SK-N-MC (cell line): ENCODE measurements at regions not wholly inside any gene's neighbourhood (a gene's known extent, or its start where the extent isn't known, plus 50 kb on each side); places are given as distances from the start of the nearest gene placed in this dataset.

ENCODE experiments used
- DNase-seq: peaks from one replicate; pipeline ENCODE4 v3.0.0-alpha.2; 2011; ENCODE audit warnings: low read depth, low spot score
- H3K27ac ChIP-seq: fragments of 200-600 bp; sonication (generic); 2 replicates; pipeline ENCODE4 v1.5.1; 2016; ENCODE audit warnings: mixed run types
- H3K36me3 ChIP-seq: fragments of 200-600 bp; sonication (generic); 2 replicates; pipeline ENCODE4 v1.6.1; 2017; ENCODE audit warnings: antibody characterized with exemption, low read length, mixed read lengths; ENCODE audit not compliant: insufficient read depth
- H3K4me3 ChIP-seq: fragments of 200-600 bp; sonication (generic); 2 replicates; pipeline ENCODE4 v1.5.1; 2016
- H3K9ac ChIP-seq: fragments of 200-600 bp; sonication (generic); 2 replicates; pipeline ENCODE4 v1.8.0; 2017; ENCODE audit warnings: mixed run types, mixed read lengths; ENCODE audit not compliant: insufficient read length
- H3K9me3 ChIP-seq: fragments of 200-600 bp; sonication (generic); 2 replicates; pipeline ENCODE4 v1.6.1; 2017; ENCODE audit warnings: low read depth, mild to moderate bottlenecking, antibody characterized with exemption, low read length, moderate library complexity, mixed read lengths
- EZH2 ChIP-seq: fragments of 200-600 bp; sonication (generic); IDR thresholded peaks from one replicate; pipeline ENCODE4 v1.6.1; 2017; ENCODE audit warnings: antibody characterized with exemption
- FOXP2 ChIP-seq: optimal IDR thresholded peaks from 2 replicates; pipeline ENCODE3; 2011; ENCODE audit warnings: mild to moderate bottlenecking, moderate library complexity; ENCODE audit not compliant: insufficient read depth; ENCODE audit errors: extremely low read length, control extremely low read depth
- POLR2AphosphoS5 ChIP-seq: IDR thresholded peaks from 2 replicates; pipeline ENCODE4 v1.6.1; 2012; ENCODE audit warnings: mild to moderate bottlenecking, low read depth, low read length, borderline replicate concordance

DNA sequence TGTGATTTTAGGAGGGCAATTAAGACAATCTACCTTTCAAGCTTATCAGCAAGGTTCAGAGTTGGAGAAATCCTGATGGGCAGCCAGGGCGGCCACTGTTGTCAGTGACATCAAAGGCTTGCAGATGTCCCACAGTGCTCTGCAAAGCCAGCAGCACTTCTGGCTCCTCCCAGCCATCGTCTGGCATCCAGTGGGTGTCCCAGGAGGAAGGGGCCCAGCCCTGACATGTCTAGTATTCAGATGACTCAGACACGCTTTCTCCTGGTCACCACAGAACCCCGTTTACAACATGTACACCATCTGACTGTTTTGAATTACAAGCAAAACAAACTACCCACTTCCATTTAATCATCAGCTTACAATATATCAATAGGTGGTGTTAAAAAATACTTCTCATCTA lies 61.4 kb downstream of the CYRIA start:
- peaks cover 10% of the 10 kb centered on the region; the same call in 1 of the 2 replicates for H3K36me3 ChIP-seq

GRCh38 chr2:16591370-16591933 lies 74.2 kb downstream of the CYRIA start:
- no peak for TF ChIP-seq FOXP2
- no peak for TF ChIP-seq POLR2AphosphoS5
- TF ChIP-seq EZH2 = no peak
- Histone ChIP-seq H3K9me3 (no peaks in the 10 kb centered on the region), H3K9ac (no peak overlapping the region), H3K36me3 (peaks cover 9% of the 10 kb centered on the region), H3K27ac (no peak overlapping the region), H3K4me3 (no peak overlapping the region)
- no peak for DNase-seq

More for the DNA sequence above, 61.4 kb downstream of the CYRIA start:
- TF ChIP-seq EZH2 (no peak), POLR2AphosphoS5 (no peak), FOXP2 (no peak)
- DNase-seq = no peak
- Histone ChIP-seq H3K27ac (no peak overlapping the region), H3K9ac (no peak overlapping the region), H3K4me3 (no peak overlapping the region), H3K9me3 (no peaks in the 10 kb centered on the region)

DNA sequence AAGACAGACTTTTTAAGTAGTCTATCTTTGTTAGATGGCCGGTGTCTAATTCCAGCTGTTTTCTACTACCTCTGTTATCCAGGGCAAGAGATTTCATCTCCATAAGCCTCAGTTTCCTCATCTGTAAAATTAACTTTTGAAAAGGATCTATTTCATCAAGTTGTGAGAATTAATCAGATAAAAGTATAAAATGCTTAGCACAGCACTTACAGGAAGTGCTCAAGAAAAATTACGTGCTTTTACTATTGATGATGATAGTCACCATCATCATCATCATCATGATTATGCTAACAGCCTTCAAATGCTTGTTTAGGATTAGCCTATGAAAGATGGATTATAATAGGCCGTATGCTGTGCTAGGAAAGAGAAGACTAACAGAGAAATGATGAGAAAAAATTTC lies 76.2 kb downstream of the CYRIA start:
- DNase-seq = no peak
- TF ChIP-seq POLR2AphosphoS5 (no peak), EZH2 (no peak)
- Histone ChIP-seq H3K9me3 (no peaks in the 10 kb centered on the region), H3K36me3 (peaks cover 9% of the 10 kb centered on the region), H3K9ac (no peak overlapping the region), H3K27ac (no peak overlapping the region), H3K4me3 (no peak overlapping the region)

GRCh38 chr2:16588565-16588964 lies 77.1 kb downstream of the CYRIA start:
- Histone ChIP-seq H3K36me3 (peaks cover 9% of the 10 kb centered on the region), H3K27ac (no peak overlapping the region), H3K9me3 (no peaks in the 10 kb centered on the region), H3K9ac (no peak overlapping the region), H3K4me3 (no peak overlapping the region)
- TF ChIP-seq FOXP2 = no peak
- TF ChIP-seq EZH2 = no peak
- TF ChIP-seq POLR2AphosphoS5 = no peak
- DNase-seq = no peak

- Histone ChIP-seq H3K36me3 (peaks cover 15% of the 10 kb centered on the region), H3K4me3 (no peak overlapping the region), H3K9me3 (no peaks in the 10 kb centered on the region), H3K9ac (no peak overlapping the region), H3K27ac (no peak overlapping the region)
- no peak for DNase-seq
- TF ChIP-seq POLR2AphosphoS5 (no peak), FOXP2 (no peak), EZH2 (no peak)
Measured at GRCh38 chr2:16587601-16588000, 78.0 kb downstream of the CYRIA start.

- H3K9ac ChIP-seq = no peak overlapping the region
- H3K4me3 ChIP-seq = no peak overlapping the region
- H3K9me3 ChIP-seq = no peaks in the 10 kb centered on the region
- H3K36me3 ChIP-seq = peaks cover 15% of the 10 kb centered on the region
- H3K27ac ChIP-seq = no peak overlapping the region
- no peak for TF ChIP-seq FOXP2
- no peak for TF ChIP-seq EZH2
- TF ChIP-seq POLR2AphosphoS5 = no peak
- no peak for DNase-seq
Measured at GRCh38 chr2:16584824-16585540, 80.7 kb downstream of the CYRIA start.

- DNase-seq = no peak
- Histone ChIP-seq H3K4me3 (no peak overlapping the region), H3K36me3 (peaks cover 15% of the 10 kb centered on the region), H3K9me3 (no peaks in the 10 kb centered on the region), H3K9ac (no peak overlapping the region), H3K27ac (no peak overlapping the region)
- TF ChIP-seq FOXP2 (no peak), POLR2AphosphoS5 (no peak), EZH2 (no peak)
Measured at GRCh38 chr2:16584084-16584483, 81.5 kb downstream of the CYRIA start.

GRCh38 chr2:16581241-16581640 lies 84.4 kb downstream of the CYRIA start:
- H3K36me3 ChIP-seq = peaks cover 12% of the 10 kb centered on the region; the same call in 1 of the 2 replicates

DNA sequence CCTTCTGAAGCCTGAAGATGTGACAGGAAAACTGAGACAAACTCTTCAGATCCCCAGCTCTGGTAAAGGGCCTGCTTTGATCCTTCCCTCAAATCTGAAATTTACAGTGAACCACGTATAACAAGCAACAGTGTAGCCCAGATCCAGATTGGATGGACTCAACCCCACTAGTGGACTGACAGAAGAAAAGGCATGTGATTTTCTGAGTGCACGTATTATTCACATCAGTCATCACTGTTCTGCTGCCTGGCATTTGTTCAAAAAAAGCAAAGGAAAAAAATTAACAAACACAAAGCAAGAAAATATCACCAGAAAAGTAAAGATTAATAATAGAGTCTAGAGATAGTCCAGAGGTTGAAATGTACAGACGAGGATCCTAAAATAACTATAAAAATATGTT lies 87.6 kb downstream of the CYRIA start:
- no peak overlapping the region for H3K9ac ChIP-seq
- DNase-seq = no peak
- H3K36me3 ChIP-seq = peaks cover 8% of the 10 kb centered on the region; the same call in 1 of the 2 replicates
- H3K9me3 ChIP-seq = no peaks in the 10 kb centered on the region
- H3K27ac ChIP-seq = no peak overlapping the region
- H3K4me3 ChIP-seq = no peak overlapping the region
- TF ChIP-seq FOXP2 = no peak
- TF ChIP-seq POLR2AphosphoS5 = no peak
- TF ChIP-seq EZH2 = no peak

More at GRCh38 chr2:16581241-16581640, 84.4 kb downstream of the CYRIA start:
- no peak overlapping the region for H3K9ac ChIP-seq
- no peaks in the 10 kb centered on the region for H3K9me3 ChIP-seq
- TF ChIP-seq EZH2 (no peak), POLR2AphosphoS5 (no peak), FOXP2 (no peak)
- no peak overlapping the region for H3K4me3 ChIP-seq
- DNase-seq = no peak
- H3K27ac ChIP-seq = no peak overlapping the region

DNA sequence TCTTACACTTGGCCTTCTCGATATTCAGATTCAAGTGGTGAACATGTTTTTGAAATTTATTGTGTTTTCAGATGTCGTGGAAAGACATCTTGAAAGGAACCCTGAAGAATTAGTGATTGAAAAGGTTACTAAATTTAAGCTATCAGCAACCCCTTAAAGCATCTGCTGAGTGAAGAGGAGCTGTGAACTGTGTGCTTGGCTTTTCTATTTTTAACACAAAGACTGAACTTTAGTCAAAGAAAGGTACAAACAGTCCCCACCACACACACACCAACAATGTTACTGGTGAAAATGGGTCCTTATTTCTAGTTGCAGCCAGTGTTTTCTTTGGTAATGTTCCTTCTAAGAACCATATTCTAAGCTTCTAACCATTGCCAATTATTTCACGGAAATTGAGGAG lies 95.1 kb downstream of the CYRIA start:
- peaks cover under 1% of the 10 kb centered on the region; the same call in 1 of the 2 replicates for H3K36me3 ChIP-seq
- H3K4me3 ChIP-seq = no peak overlapping the region
- no peak overlapping the region for H3K27ac ChIP-seq
- no peak for TF ChIP-seq FOXP2
- no peak for TF ChIP-seq POLR2AphosphoS5
- no peak for TF ChIP-seq EZH2
- no peak for DNase-seq
- H3K9me3 ChIP-seq = no peaks in the 10 kb centered on the region
- no peak overlapping the region for H3K9ac ChIP-seq
